ENCODE measurements at regions not wholly inside any gene's neighbourhood (a gene's known extent, or its start where the extent isn't known, plus 50 kb on each side); places are given as distances from the start of the nearest gene placed in this dataset.
"Not testable (repeated sequence)": the region's sequence is repeated elsewhere in the genome, so short reads cannot be mapped to it uniquely, and the experiment has no call there.

DNA sequence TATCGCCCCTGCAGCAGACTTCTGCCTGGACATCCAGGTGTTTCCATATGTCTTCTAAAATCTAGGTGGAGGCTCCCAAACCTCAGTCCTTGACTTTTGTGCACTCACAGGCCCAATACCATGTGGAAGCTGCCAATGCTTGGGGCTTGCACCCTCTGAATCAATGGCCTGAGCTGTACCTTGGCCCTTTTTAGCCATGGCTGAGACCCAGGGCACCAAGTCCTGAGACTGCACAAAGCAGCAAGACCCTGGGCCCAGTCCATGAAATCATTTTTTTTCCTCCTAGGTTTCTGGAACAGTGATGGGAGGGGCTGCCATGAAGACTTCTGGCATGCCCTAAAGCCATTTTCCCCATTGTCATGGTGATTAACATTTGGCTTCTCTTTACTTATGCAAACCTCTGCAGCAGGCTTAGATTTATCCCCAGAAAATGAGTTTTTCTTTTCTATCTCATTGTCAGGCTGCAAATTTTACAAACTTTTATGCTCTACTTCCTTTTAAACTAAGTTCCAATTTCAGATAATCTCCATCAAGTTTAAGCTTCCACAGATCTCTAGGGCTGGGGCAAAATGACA lies 1445.8 kb upstream of the FLRT2 start:
- no peak for DNase-seq (ENCODE audit: low spot score)

DNA sequence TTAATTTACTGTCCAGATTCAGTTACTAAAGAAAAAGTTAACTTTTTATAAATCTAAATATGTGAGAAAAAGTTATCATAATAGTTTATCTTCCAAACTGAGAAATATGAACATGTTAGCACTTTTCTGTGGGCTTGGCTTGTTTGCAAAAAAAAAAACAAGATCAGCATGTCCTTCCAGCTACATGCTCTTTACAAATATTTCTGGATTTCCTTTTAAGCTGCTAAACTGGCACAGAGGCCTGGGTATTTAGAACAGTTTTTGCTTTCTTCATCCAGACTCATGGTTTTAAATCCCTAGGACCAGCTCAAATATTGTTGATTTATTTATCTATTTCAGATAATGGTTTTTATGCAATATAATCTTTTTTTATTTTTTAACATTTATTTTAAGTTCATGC lies 1444.5 kb upstream of the FLRT2 start:
- DNase-seq (ENCODE audit: low spot score), result no peak

DNA sequence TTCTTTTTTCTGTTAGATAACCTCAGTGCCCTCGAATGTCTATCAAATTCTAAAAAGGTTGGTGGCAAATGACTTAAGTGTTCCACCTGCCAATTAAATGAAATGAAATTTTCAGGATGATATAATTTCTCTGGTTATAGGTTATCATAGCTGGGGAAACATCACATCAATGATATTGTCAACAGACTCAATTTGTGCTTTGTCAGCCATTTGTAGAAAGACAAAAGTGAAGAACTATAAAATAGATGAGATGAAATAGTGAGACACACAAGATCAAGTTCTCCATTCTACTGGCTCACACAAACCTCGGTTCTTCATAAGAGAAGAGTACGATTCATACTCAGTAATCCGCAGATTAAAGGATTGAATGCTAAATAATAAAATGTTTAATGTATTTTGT lies 1443.2 kb upstream of the FLRT2 start:
- no peak for DNase-seq (ENCODE audit: low spot score)

DNA sequence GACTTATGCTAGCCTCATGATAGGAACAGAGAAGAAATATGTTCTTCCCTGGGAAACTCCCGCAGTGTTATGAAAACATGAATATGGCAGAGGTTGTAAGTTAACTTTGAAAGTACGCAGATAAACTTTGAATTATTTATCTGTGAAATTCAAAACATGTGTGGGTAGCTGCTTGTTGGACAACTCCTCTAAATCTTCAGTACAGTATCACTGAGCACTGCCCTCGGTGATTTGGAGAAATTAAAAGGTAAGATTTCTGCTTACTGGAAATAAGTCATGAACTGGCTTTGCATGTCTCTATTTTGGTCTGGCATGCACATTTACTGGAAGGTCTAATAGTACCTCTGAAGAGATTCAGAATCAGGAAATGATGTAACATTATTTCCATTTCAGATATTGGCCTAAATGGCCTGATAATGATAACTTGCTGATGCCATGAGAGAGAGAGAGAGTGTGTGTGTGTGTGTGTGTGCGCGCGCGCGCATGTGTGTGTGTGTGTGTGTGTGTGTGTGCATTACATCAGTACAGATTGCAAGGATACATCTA lies 1441.9 kb upstream of the FLRT2 start:
- no peak for DNase-seq (ENCODE audit: low spot score)

DNA sequence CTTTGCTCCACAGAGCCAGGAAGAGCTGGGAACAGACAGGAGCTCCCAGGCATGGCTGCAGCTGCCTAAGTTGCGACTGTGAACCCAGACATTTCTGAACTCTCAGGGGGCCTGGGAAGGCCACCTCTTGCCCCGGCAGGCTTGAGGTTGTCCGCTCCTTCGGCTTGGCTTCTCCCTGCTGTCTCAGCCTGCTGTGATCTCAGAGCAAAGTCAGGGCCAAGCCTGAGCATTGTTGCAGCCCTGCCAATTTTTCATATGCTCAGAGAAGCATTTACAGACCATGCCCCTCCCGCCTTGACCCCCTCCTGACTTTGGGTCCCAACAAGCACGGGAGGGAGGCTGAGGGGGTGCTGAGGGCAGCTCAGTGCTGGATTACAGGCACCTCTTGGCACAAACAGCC lies 1439.1 kb upstream of the FLRT2 start:
- no peak for DNase-seq (ENCODE audit: low spot score)

GRCh38 chr14:84095681-84096080 lies 1434.3 kb upstream of the FLRT2 start:
- DNase-seq (ENCODE audit: low spot score), result no peak

DNA sequence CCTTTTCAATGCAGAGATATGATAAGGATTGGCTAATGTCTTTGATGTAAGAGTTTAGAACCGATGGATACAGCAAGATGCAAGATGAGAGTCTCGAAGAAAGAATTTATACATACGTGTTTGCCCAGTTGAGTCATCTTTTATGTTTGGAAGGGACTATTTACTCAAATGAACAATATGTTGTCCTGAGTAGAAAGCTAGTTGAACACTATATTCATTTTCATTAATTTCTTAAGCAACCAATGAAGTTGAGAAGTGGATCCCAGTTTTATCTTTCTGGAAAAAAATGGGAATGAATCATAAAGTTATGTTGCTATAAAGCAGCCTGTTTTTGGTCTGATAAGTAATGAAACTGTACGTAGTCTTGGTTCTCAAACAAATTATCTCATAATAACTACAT lies 1431.7 kb upstream of the FLRT2 start:
- DNase-seq (ENCODE audit: low spot score), result no peak

DNA sequence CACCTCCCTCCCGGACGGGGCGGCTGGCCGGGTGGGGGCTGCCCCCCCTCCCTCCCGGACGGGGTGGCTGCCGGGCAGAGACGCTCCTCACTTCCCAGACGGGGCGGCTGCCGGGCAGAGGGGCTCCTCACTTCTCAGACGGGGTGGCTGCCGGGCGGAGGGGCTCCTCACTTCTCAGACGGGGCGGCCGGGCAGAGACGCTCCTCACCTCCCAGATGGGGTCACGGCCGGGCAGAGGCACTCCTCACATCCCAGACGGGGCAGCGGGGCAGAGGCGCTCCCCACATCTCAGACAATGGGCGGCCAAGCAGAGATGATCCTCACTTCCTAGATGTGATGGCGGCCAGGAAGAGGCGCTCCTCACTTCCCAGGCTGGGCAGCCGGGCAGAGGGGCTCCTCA lies 1430.4 kb upstream of the FLRT2 start:
- DNase-seq (ENCODE audit: low spot score), result not testable (repeated sequence)

- DNase-seq (ENCODE audit: low spot score), result no peak
Measured at GRCh38 chr14:84107835-84108343, 1422.1 kb upstream of the FLRT2 start.

GRCh38 chr14:84108746-84109457 lies 1421.0 kb upstream of the FLRT2 start:
- DNase-seq (ENCODE audit: low spot score), result no peak

DNA sequence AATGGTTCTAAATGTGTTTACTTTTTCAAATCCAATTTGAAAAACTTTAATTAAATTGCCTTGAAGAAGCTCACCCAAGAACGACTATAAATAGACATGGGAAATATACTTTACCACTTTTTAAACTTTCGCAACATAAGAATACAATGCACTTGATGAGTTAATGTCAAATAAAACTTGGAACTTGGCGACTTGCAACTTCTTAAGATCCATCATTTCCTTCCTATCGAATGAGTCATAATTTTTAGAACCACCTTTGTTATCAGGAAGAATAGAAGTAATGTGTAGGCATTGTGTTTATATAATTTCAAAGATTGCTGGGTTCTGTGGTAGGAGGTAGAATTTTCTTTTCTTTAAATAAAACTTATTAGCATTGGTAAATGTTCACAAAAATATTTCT lies 1417.4 kb upstream of the FLRT2 start:
- DNase-seq (ENCODE audit: low spot score), result no peak

DNA sequence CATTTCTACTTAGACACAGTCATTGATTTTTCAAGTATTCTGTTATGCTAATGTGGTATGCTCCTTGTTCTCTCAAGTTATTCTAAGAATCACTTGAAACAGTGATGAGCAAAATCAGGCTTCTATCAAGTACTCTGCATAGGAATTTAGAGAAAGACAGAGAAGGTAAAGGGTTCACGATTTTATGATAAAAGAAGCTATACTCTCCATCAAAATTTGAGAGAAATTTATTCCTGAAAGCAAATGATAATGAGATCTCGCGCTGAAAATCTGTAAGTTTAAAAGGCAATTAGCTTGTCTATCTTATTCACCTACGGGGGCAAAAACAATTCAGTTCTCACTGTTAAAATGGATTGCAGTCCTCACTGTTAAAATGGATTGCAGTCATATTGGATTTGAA lies 1404.3 kb upstream of the FLRT2 start:
- no peak for DNase-seq (ENCODE audit: low spot score)

GRCh38 chr14:84127495-84127894 lies 1402.4 kb upstream of the FLRT2 start:
- DNase-seq (ENCODE audit: low spot score), result no peak

DNA sequence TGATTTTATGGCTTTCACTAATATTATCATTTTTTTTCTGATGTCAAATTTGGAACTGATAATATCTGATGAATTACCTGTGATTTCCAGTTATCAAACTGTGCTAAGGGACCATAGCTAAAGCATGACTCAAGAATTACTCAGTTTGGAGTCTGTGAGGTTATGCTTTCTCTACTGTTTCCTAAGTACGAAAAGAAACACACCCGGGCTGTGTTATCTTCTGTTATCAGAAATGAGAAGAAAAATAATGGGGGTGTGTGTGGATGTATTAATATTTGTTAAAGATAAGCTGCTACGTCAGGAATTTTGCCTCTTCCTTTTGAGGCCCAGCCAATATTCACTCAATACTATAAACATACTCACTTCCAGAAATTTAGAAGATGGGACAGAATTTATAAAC lies 1401.9 kb upstream of the FLRT2 start:
- no peak for DNase-seq (ENCODE audit: low spot score)

GRCh38 chr14:84129007-84129406 lies 1400.9 kb upstream of the FLRT2 start:
- DNase-seq (ENCODE audit: low spot score), result no peak

DNA sequence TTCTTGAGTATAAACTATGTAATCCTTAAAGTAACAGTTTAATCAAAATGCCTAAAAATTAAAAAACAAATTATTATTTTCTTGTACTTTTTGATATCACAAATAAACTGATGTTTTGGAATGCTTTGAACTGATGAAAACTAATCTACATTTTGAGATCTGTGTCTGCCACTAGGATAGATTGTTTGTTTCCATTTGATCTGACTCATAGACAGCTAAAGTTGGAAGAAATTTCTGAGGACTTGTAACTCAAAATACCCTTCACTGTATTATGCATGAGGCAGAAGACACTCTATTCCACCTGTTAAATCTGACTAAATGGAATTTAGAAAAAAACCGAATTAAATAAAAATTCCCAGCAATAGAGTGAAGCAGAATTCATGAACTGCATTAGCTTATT lies 1400.0 kb upstream of the FLRT2 start:
- DNase-seq (ENCODE audit: low spot score), result no peak

GRCh38 chr14:84131924-84132323 lies 1398.0 kb upstream of the FLRT2 start:
- no peak for DNase-seq (ENCODE audit: low spot score)

DNA sequence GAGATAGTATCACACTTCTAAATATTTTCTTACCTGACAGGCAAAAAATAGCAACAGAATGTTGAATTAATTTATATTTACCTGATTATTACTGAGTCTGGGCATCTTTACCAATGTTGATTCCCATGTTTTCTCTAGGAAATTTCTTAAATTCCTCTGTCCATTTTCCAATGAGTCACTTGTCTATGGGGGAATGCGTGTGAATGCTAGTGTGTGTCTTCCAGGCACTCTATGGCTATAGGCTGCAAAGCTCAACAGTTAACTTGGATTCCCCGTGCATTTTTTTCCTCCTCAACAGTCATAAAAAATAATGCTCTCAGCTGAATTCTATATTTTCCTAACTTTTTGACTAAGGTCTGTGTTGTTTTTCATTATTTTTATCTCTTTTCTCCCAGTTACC lies 1385.8 kb upstream of the FLRT2 start:
- DNase-seq (ENCODE audit: low spot score), result no peak

- no peak for DNase-seq (ENCODE audit: low spot score)
Measured at GRCh38 chr14:84152452-84152851, 1377.5 kb upstream of the FLRT2 start.

DNA sequence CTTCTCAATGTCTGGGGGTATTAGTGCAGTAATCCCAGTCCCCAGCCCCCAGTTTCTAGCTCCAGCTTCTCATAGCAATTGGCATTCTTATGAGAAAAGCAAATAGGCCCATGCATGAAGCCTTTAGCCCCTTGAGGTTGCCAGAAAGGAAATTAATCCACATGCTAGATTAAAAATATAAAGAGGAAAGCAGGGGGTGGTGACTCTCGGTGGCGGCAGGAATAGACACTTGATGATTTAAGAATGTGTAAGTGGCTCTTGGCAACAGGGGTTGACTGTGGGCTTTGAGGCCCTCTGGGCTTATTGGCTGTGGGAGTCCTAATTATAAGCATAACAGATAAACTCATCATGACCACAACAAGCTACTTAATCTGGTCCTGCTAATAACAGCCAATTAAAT lies 1367.3 kb upstream of the FLRT2 start:
- DNase-seq (ENCODE audit: low spot score), result no peak

DNA sequence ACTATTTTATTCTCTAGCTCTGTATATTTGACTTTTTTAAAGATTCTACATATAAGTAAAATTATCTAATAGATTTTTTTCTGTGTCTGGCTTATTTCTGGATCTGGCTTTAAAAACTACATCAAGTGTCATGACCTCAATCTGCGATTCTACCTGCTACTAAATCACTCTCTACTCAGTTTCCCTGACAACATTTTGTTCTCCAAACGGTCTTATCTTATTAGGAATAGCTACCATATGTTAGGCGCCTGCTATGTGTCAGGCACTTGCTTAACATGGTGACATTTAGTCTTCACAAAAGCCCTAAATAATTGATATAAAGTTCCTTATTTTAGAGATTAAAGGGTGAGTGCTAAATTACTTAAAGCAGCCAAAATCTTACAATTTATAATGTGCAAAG lies 1362.9 kb upstream of the FLRT2 start:
- DNase-seq (ENCODE audit: low spot score), result no peak

DNA sequence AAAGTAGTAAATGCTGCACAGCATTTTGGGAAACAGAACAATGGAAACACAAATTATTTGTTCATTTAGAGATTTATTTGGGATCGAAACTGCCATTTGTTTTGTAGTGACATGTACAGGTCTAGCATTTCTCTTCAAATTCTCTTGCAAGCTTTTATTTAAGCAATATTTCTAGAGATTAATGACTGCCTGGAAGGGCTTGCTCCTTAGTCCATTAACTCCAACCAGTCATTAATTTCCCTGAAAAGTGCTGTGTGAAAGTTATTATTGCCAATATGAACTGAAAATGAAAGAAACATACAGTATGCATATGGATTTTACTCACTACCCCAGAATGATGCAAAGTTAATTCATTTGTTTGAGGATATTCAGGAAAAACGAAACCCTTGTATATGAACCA lies 1349.6 kb upstream of the FLRT2 start:
- no peak for DNase-seq (ENCODE audit: low spot score)

- no peak for DNase-seq (ENCODE audit: low spot score)
Measured at GRCh38 chr14:84181072-84181471, 1348.9 kb upstream of the FLRT2 start.

DNA sequence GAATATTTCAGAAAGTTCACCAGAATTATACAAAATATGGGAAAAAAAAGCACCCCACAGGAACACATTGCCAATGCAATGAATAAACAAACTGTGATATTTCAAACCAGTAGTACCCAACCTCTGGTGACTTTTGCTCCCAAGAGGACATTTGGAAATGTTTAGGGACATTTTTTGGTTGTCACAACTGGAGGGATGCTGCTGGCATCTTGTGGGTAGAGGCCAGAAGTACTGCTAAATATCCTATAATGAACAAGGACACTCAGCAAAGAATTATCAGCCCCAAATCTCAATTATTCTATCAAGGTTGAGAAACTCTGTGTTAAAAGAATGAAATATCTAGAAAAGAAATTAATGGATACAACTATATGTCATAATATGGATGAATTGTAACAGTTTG lies 1334.4 kb upstream of the FLRT2 start:
- no peak for DNase-seq (ENCODE audit: low spot score)
